Lower leg skin (tissue), 3 donors: ENCODE measurements at regions not wholly inside any gene's neighbourhood (a gene's known extent, or its start where the extent isn't known, plus 50 kb on each side); places are given as distances from the start of the nearest gene placed in this dataset.

ENCODE experiments used
- CTCF ChIP-seq, 3 donors: fragments of 450-650 bp; IDR thresholded peaks; one replicate each; pipeline ENCODE4 v1.5.1; 2016; ENCODE audit warnings: antibody characterized with exemption in 3 of 3, mild to moderate bottlenecking in 3 of 3, moderate library complexity in 2 of 3
- POLR2A ChIP-seq, 2 donors: fragments of 450-650 bp; IDR thresholded peaks; one replicate each; pipeline ENCODE4 v1.6.1; 2016 to 2017; ENCODE audit warnings: antibody characterized with exemption in 2 of 2, mild to moderate bottlenecking in 1 of 2, moderate library complexity in 1 of 2

- TF ChIP-seq POLR2A (IDR thresholded peaks at IDR 0.05) (no peak), CTCF (IDR thresholded peaks at IDR 0.05) (no peak)
Observed at GRCh38 chr17:31696703-31697325, 162.2 kb downstream of the COPRS start.
